HG03025 (cell line): ENCODE measurements at regions not wholly inside any gene's neighbourhood (a gene's known extent, or its start where the extent isn't known, plus 50 kb on each side); places are given as distances from the start of the nearest gene placed in this dataset.

Experiments
- ATAC-seq: cut with Tn5 transposase; IDR thresholded peaks from one replicate; pipeline ENCODE4 v1.9.1; 2021; ENCODE audit warnings: mild to moderate bottlenecking, moderate library complexity; ENCODE audit not compliant: unreplicated experiment, low FRiP score

DNA sequence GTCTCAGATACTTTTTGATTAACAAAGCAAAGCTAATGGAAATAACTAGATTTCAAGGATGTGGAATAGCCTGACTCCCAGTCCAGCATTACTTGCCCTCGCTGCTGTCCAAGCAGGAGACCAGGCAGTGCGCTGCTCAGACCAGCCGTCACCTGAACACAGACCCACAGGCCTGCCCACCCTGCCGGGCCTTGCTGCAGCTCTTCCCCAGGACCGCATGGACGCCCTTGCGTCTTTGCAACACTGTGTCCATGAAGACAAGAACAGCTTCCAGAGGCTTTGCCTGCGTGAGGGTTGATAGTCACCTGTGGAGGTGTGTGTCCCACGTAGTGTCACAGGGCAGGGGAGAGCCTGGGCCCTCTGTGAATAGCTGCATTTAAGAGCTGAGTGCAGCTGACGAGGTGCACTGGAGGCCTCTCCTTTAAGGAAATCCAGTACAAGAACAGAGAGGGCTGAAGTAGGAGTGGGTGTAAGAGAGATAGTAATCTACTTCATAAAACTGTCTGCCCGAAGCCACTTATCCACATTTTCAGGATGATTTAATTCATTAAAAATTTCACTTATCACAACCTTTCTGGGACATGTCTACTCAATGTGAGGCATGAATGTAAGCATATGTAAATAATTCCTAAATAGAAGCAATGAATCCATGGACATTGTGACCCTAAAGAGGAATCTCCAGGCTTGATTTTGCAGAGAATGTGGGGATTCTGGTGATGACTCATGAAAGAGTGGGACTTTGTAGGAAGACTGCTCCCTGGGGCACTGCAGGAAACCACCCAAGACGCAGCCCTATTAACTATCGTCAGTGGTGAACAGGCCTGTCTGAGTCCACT, 176.2 kb upstream of the RAB4A start:
- ATAC-seq: no peak

DNA sequence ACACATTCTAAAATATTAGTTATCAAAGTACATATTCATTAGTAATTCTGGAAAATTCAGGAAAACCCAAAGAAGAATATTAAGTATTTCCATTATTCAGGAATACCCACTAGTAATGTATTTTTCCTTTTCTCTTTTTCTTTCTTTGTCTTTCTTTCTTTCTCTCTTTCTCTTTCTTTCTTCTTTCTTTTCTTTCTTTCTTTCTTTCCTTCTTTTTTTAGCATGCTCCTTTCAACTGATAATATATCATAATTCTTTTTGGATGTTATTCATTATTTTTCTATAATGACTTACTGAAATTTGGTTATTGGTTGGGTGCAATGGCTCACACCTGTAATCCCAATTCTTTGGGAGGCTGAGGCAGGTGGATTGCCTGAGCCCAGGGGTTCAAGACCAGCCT, 175.6 kb upstream of the RAB4A start:
- ATAC-seq: no peak

DNA sequence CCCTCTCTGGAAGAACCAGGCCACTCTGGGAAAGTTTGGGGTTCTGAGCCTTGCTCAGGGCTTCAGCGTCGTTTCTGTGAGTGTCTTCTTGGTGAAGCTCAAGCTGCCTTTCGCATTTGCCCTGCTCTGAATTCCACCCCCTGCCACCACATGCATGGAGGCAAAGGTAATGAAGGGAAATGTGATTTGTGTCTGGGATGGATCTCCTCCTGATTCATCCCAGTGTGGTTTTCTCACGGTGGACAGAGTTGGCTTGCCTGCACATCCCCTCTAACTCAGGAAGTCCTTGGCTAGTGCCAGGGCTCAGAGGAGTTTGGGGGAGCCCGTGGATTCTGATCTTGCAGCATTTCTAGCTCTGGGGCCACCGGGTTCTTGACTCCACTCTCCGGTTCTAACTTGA, 173.6 kb upstream of the RAB4A start:
- no peak for ATAC-seq

DNA sequence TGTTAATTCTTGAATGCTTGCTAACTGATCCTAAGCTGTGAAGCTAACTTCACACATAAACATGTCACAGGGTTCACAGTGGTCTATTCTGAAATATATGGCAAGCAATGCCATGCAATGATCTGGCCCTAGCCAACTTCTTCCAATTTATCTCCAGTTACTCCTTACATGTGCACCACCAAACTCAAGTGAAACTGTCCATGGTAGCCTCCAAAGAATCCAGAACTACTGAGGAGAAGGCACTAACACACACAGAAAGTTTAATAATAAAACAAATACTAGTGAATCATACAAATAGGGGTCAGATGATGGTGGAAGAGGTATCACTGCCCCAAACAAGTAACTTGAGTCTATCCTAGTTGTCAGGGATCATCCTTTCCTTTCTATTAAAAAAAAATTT, 172.6 kb upstream of the RAB4A start:
- ATAC-seq: no peak

DNA sequence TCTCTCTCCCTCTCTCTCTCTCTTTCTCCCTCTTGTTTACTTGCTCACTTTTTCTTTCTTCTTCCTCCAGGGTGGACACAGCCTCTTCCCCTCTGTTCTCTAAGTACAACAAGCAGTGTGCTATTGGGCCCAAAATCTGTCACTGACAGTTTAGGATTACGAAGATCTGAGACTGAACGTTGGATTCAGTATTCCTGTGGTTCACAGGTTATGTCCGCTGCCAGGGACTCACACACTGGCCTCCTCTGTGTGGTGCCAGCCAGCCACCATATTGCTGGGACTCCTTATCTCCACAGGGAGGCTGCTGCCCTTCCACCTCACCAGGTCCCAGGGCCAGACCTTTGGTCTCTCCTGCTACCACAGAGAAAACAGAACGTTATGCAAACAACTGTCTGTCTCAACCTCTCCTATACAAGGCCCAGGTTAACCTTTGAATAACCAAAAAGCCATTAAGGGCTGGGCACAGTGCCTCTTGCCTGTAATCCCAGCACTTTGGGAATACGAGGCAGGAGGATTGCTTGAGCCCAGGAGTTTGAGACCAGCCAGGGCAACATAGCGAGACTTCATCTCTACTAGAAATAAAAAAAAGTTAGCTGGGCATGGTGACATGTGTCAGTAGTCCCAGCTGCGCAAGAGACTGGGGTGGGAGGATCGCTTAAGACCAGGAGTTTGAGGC, 171.9 kb upstream of the RAB4A start:
- no peak for ATAC-seq

DNA sequence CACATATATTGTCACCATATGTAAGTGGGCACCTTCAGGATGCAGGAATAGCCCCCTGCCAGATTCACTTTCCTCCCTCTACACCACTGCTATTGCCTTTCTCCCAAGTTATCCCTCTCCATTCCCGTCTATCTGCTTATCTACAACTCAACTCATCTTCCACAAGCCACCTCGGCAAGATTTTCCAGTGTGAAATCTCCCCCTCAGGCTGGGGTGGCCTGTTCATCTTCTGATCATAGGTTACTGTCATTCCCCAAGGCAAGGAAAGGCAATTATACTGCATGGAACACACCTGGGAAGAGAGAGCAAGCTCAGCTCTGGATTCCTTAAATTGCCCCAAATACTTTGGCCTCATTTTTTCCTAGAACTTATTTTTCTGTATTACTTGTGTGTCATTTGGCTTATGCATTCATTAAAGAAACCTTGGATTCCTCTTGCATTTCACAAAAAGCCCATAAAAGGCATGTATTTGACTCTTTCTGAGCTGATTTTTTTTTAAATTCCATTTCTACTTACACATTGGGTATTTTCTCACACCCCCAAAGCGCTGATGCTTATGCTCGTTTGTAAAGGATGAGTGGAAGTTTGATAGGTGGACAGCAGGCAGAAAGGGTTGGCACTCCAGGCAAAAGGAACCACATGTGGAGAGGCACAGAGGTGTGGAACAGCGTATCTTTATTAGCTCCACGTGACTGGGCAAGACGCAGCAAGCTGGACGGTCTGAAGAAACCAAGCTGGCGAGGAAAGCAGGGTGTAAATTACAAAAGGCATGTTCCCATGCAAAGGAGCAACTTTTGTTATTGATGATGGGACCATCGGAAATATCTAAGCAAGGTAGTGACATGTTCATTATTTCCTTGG, 169.7 kb upstream of the RAB4A start:
- ATAC-seq: no peak

DNA sequence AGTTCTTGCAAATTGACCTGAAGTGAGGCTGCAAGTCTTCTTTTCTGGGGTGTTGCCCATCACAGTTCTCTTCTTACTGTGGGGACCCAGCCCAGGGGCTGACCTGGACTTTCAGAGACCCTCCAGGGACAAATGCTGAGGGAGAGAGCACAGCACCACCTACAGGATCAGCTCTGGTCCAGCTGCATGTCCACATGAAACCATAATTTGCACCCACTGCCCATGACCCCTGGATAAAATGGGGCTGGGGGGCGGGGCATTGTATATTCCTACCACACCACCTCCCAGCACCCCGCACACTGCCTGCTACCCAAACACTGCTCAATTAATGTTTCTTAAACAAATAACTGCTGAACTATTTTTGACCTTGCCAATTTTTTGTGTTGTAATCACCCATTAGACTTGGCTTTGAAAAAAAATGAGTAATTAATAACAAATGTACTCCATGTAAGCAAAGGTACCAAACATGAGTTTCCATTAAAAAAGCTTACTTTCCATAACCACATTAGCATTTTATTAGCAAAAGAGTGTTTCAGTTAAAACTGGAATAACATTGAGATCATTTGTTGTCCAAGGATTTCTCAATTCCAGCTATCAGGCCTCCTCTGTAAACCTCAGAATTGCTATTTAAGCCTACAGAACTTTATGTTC, 168.0 kb upstream of the RAB4A start:
- no peak for ATAC-seq

DNA sequence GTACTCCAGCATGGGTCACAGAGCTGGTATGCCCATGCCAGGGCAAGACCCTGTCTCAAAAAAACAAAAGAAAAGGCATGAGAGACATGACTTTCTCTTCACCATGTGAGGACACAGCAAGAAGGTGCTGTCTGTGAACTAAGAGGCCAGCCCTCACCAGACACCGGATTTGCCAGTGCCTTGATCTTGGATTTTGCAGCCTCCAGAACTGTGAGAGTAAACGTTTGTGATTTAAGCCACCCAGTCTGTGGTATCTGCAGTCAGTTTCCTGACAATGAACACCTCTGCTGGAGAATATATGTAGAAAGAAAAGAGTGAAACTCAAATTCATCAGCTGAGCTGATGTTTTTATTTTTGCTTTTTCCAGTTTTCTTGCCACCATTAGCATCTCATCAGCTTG, 166.3 kb upstream of the RAB4A start:
- ATAC-seq: no peak

DNA sequence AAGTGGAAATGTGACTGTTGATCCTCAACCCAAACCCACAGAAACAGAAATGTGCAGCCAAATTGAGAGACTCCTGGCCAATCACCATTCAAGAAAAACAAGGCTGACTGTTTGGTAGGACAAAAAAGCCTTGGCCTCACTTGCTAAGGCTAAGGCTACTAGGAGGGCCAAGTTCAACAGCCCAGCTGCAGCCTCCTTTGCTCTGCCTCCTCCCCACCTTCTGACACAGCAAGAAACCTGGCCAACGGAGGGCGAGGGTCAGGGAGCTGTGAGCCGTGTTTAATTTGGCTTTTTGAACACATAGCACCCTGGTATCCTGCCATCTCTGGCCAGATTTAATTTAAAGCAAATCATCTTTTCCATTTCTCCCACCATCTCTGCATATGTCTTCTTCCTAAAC, 165.8 kb upstream of the RAB4A start:
- ATAC-seq: no peak

DNA sequence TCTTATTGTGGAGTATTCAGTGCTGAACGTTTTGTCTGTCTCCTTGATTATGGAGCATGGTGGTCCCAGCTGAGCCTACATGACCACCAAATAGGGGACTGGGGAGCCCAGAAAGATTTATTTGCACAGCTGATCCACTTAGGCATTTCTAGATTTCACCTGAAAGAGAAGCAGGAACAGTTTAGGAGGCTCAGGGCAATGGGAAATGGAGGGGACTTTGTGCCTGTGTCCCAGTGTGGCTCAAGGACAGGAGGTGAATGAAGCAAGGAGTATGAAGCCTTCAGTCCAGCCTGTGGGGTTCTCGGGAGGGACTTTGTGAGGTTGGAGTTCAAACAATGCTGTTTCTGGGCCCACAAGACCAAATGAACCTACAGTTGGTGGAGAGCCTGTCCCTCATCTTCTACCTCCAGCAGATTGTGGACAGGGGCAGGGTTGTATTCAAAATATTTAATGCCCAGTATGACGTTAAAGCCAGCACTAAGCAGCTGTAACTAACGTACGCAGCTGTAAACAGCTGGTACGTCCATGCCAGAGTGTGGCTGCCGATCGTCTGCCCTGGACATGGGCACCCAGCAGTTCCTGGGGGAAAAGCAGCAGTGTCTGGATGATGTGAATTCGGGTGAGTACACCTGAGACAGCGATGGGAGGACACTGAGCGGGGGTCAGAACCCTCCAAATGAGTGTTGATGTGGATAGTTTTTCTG, 164.9 kb upstream of the RAB4A start:
- ATAC-seq: no peak

DNA sequence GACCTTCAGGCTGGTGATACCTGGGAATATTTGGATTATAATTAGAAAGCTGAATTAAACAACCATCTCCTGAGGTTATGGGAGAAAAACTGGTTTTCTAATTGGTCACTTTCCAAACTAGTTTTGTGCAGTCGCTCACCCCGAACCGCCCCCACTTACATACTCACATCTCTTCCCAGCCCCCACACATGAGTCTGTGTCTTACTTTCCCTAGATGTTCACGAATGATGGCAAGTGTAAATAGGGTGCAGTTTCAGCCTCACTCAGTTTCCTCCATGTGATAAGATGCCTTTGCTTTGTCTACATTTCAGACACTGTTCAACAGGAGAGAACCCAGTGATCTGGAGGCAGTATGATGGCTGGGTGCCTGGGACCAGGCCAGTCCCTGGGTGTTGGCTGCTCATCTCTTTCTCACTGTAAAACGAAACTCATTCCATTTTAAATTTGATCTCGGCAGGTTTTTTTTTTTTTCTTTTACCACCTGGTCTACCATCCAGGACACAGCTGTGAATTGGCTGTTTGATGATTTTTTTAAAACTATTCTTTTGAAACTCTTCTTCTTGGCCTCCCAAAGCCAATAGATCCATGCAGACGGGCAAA, 164.3 kb upstream of the RAB4A start:
- ATAC-seq: no peak

DNA sequence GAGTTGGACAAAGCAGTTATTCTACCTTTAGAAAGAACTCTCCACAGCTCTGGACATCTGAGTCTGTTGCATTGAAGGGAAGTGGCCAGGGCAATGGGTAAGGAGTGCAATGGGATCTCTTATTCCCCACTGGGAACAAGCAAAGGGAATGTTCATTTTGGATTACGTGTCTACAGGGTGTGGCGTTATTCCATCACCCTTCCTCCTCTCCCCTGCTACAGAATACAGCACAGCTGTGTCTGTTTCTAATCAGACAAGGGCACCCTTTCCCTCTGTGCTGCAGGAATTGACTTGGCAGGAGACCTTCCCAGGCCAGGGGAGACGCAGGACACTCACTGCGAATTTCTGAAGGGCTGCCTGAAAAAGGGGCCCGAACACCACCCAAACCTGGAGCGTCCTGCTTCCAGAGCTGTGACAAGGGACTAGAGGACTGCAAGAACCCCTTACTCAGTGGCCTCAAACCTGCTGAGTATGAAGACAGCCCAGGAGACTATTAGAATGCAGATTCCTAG, 163.6 kb upstream of the RAB4A start:
- ATAC-seq: no peak

DNA sequence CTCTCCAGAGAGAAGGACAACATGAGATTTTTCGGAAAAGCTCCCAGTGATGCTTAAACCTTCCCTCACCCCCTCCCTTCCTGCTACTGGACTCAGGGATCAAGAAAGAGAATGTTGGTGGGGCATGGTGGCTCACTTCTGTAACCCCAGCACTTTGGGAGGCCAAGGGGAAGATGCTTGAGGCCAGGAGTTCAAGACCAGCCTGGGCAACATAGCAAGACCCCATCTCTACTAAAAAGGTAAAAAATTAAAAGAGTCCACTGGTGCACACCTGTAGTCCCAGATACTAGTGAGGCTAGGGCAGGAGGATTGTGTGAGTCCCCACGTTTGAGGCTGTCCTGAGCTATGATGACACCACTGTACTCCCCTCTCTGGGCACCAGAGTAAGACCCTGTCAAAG, 162.9 kb upstream of the RAB4A start:
- no peak for ATAC-seq

DNA sequence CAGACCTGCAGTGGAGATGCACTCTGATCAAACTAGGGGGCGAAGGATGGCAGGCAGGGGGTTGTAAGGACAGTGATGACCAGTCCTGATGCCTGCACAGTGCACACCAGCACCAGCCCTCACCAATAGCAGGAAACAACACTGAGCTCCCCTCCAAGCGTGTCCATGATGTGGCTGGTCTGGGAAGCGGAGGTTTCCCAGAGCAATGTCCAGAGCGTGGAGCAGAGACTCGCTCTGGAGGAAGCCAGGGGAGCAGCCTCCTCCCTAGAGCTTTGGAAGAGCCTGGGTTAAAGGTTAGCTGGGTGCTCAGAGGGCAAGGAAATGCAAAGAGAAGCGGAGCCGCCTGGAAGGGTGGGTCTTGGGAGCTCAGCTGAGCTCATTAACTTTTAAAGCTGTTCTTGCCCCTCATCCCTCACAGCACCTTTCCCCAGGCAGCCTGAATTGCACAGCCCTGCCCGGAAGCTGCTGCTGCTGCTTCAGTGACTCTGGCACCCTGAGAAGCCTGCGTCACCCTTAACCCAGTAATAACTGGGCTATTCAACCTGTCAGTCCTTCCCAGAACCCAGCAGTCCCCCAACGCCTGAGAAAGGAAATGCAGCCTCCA, 162.2 kb upstream of the RAB4A start:
- ATAC-seq: no peak

DNA sequence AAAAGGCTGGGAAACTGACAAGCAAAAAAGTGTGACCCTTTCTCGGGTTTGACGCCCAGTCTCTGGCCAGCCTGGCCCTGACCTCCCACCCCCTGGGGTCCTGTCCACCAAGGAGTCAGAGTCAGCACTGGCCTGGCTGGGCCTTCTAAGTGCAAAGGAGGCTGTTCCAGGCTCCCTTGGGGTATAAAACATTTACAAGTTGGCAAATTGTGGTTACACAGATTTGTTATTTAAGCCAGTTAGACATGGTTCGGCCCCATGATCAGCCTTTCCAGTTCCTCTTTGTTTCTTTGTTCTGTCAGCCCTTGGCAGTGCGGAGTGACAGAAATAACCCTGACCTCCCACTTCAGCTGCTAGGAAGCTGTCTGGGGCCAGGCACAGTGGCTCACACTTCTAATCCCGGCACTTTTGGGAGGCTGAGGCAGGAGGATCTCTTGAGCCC, 161.6 kb upstream of the RAB4A start:
- ATAC-seq: no peak

DNA sequence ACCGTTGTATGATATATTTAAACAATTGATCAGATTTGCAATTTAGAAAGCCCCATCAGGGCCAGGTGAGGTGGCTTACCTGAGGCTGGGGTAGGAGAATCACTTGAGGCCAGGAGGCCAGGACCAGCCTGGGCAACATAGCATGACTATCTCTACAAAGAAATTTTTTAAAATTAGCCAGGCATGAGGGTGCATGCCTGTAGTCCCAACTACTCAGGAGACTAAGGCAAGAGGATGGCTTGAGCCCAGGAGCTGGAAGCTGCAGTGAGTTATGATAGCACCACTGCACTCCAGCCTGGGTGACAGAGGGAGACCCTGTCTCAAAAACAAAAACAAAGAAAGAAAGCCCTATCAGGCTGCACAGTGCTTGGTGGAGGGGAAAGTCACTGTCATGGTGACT, 159.9 kb upstream of the RAB4A start:
- no peak for ATAC-seq

DNA sequence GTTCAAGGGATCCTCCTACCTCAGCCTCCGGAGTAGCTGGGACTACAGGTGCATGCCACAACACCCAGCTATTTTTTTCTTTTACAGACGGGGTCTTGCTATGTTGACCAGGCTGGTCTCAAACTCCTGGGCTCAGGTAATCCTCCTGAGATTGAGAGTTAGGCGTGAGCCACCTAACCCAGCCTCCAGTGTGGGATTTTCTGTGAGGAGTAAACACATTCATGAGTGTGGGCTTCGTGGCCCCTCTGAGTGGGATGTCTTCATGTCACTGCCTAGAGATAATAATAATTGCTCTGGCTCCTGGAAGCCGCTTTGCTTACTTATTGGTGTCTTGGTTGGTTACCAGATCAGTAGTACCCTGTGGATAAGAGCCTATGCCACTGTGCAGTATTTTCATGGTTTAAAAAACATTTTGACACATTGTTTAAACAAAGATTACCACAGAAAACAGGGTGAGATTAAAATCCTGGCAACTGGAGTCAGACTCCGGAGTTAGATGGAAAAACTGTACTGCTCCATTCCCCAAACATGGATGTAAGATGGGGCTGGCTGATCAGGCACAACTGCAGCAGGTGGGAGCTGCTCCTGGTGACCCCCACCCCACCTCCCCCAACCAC, 159.1 kb upstream of the RAB4A start:
- ATAC-seq: no peak

DNA sequence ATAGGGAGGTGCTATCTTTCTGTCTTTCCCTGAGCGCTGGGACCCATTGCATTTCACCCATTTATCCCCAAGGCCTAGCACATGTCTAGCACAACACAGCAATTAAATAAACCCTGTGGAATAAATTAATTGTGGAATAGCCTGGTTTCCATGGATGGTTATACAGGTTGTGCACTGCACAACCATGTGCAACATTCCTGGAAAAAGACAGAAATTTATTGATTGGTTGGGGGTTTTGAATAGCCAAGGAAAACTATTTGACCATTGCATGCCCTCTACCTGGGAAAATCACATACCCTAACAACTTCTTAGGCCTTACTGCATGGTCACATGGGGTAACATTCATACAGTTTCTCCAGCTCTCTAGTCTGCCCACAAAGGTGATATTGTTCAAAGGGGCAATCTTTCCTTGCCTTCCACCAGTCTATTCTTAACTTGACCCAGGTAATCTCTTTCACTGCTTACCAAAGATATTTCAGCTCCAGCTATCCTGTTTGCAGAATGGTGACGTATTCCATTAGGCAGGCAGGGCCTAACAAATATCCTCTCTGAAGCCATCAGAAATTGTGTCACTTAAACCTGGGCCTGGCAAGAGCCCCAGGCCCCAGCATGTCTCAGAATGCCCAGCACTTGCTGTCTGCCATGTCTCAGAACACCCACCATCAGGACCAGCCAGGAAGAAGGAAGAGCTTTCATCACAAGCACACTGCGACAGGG, 157.9 kb upstream of the RAB4A start:
- ATAC-seq: no peak
